Psoas muscle (tissue), 7 donors: ENCODE measurements at regions not wholly inside any gene's neighbourhood (a gene's known extent, or its start where the extent isn't known, plus 50 kb on each side); places are given as distances from the start of the nearest gene placed in this dataset.
A peak's percentile ranks its signal among the peaks of the same experiment; 100 is the strongest.

Experiments used
- ATAC-seq, 4 donors: fragments of 200-7000 bp; cut with Tn5 transposase; one replicate each; pipeline ENCODE4 v1.9.1; 2020; ENCODE audit warnings: moderate library complexity in 3 of 4, mild to moderate bottlenecking in 2 of 4
- DNase-seq, 2 donors: peaks; one replicate each; pipeline ENCODE4 v3.0.0-alpha.2; 2020
- H3K27ac ChIP-seq: fragments of 200-600 bp; one replicate; pipeline ENCODE4 v1.8.0; 2022
- H3K27me3 ChIP-seq, 3 donors: fragments of 200-600 bp in 1 of 3; one replicate each; pipeline versions ENCODE4 v1.6.1 to v1.8.0; 2013 to 2022; ENCODE audit warnings: low read length in 2 of 3, mild to moderate bottlenecking in 2 of 3, moderate library complexity in 1 of 3; ENCODE audit not compliant: insufficient read depth in 3 of 3
- H3K36me3 ChIP-seq, 2 donors: fragments of 200-600 bp in 1 of 2; one replicate each; pipeline versions ENCODE4 v1.6.1 to v1.8.0; 2013 to 2022; ENCODE audit warnings: low read depth in 1 of 2, mild to moderate bottlenecking in 1 of 2, moderate library complexity in 1 of 2; ENCODE audit not compliant: insufficient read depth in 1 of 2
- H3K4me1 ChIP-seq: fragments of 200-600 bp; one replicate; pipeline ENCODE4 v1.8.0; 2022
- H3K4me3 ChIP-seq: fragments of 200-600 bp; one replicate; pipeline ENCODE4 v1.8.0; 2022; ENCODE audit warnings: mild to moderate bottlenecking
- H3K9me3 ChIP-seq: fragments of 200-600 bp; one replicate; pipeline ENCODE4 v1.8.0; 2022
- CTCF ChIP-seq: fragments of 200-600 bp; IDR thresholded peaks from one replicate; pipeline ENCODE4 v1.8.0; 2022; ENCODE audit warnings: antibody characterized with exemption
- WGBS, 3 donors: extraction: QIAGEN DNeasy Blood & Tissue Kit; methylation state at CpG; one replicate each; pipeline versions ENCODE4 v1.1.6 to v1.1.7; 2013; 5-methylcytosine and 5-hydroxymethylcytosine counted together
- intact Hi-C, 2 donors: fragments of 100-400 bp; cut with DNase I; formaldehyde crosslinking; loops; one replicate each; pipeline versions ENCODE4 v1.11.0 to v1.14.2; 2022
- donor health status: healthy with polysubstance abuse.
- donor health status: DM: no; HTN: no; CAD: no; lungs with moderate emphysema.
- donor health status: Bipolar disorder and iron deficiency.
- donor health status: healthy.
- donor health status: DM: yes; HTN: yes; CAD: no.
- donor health status: DM: no; HTN: no; CAD: no.
- donor health status: DM: yes; HTN: yes; CAD: no.

GRCh38 chr9:11443631-11444030 lies 830.8 kb upstream of the PTPRD start:
- no peaks in the 10 kb centered on the region for H3K36me3 ChIP-seq
- H3K27ac ChIP-seq: no peak overlapping the region
- ATAC-seq: no peak
- no peak for DNase-seq
- no peak for TF ChIP-seq CTCF
- no peaks in the 10 kb centered on the region for H3K27me3 ChIP-seq
- intact Hi-C loops: no loop called here
- no peak overlapping the region for H3K4me3 ChIP-seq
- H3K9me3 ChIP-seq: no peaks in the 10 kb centered on the region
- H3K4me1 ChIP-seq: no peaks in the 10 kb centered on the region

- H3K9me3 ChIP-seq: no peaks in the 10 kb centered on the region
- WGBS, 3 donors: 21 to 36% (median 23%) methylated on average over 6 of the region's 6 CpGs
- H3K27ac ChIP-seq: no peak overlapping the region
- TF ChIP-seq CTCF: no peak
- H3K36me3 ChIP-seq: no peaks in the 10 kb centered on the region
- intact Hi-C loops: no loop called here
- H3K27me3 ChIP-seq: no peaks in the 10 kb centered on the region
- no peak for DNase-seq
- peak; percentile 43 to 76 (median 58) for ATAC-seq
- H3K4me3 ChIP-seq: no peak overlapping the region
- H3K4me1 ChIP-seq: no peaks in the 10 kb centered on the region
Observed at GRCh38 chr9:11457825-11458790, 845.3 kb upstream of the PTPRD start.

DNA sequence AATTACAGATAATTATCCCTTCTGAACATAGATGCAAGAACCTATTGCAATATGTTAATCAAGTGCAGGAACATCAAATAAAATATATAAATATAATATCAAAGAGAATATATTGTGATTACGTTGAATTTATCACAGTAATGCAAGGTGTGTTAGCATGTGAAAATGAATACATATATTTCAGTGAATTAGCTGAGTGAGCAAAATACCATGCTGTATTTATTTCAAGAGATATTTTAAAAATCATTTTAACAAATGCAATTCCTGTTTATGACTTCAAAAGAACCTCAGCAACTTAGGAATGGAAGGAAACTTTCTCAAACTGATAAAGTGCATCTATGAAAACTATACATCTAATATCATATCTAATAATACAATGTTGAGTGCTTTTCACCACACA lies 856.9 kb upstream of the PTPRD start:
- TF ChIP-seq CTCF: no peak

DNA sequence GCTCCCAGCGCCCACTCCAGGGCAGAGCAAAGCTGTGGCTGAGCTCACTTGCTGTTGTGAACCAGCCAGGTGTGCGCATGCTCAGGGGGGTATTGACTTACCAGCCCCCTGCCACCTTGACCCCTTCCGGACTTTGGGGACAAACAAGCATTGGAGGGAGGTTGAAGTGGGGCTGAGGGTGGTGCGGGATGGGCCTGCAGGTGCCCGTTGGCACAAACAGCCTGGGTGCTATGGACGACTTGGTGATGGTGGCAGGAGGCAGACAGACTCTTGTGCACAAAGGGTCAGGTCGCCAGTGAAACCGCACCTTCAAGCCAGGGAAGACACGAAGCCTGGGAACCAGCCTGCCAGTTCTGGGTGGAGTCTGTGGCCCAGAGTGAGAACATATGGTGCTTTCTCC lies 858.5 kb upstream of the PTPRD start:
- ATAC-seq (no peak), DNase-seq (no peak)
- intact Hi-C loops: no loop called here
- Histone ChIP-seq H3K27me3 (no peaks in the 10 kb centered on the region), H3K9me3 (no peaks in the 10 kb centered on the region), H3K4me3 (no peak overlapping the region), H3K4me1 (no peaks in the 10 kb centered on the region), H3K27ac (no peak overlapping the region), H3K36me3 (no peaks in the 10 kb centered on the region)
- no peak for TF ChIP-seq CTCF
- whole genome bisulfite sequencing, 3 donors: 83 to 88% (median 85%) methylated on average over 9 of the region's 9 CpGs

More for the DNA sequence above, 856.9 kb upstream of the PTPRD start:
- no peaks in the 10 kb centered on the region for H3K4me1 ChIP-seq
- DNase-seq (no peak), ATAC-seq (no peak)
- peaks cover 5% of the 10 kb centered on the region for H3K9me3 ChIP-seq
- H3K4me3 ChIP-seq: no peak overlapping the region
- WGBS, 3 donors: 93 to 95% (median 95%) methylated on average over 1 of the region's 1 CpG
- intact Hi-C loops: no loop called here
- H3K27ac ChIP-seq: no peak overlapping the region
- no peaks in the 10 kb centered on the region for H3K36me3 ChIP-seq
- H3K27me3 ChIP-seq: no peaks in the 10 kb centered on the region
